Medulla oblongata (tissue), 1 donor: ENCODE measurements at regions not wholly inside any gene's neighbourhood (a gene's known extent, or its start where the extent isn't known, plus 50 kb on each side); places are given as distances from the start of the nearest gene placed in this dataset.

Experiments used
- DNase-seq: peaks from one replicate; pipeline ENCODE4 v3.0.0-alpha.2; 2015; ENCODE audit errors: extremely low spot score

DNA sequence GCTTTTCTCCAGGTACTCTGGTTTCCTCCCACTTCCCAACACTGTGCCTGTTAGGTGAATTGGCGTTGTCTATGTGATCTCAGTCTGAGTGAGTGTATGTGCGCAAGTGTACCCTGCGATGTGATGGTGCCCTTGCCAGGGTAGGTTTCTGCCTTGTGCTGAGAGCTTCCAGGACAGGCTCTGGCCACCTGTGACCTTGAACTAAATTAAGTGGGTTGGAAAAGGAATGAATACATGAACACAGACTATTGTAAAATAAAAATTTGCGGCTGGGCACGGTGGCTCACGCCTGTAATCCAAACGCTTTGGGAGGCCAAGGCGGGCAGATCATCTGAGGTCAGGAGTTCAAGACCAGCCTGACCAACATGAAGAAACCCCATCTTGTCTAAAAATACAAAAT, 678.0 kb downstream of the DHX35 start:
- no peak for DNase-seq

GRCh38 chr20:39638731-39639130, 676.6 kb downstream of the DHX35 start:
- peak; percentile 36 for DNase-seq

- no peak for DNase-seq
Measured at GRCh38 chr20:39633689-39634088, 671.5 kb downstream of the DHX35 start.

- no peak for DNase-seq
Measured at GRCh38 chr20:39632757-39633156, 670.6 kb downstream of the DHX35 start.

GRCh38 chr20:39632176-39632575, 670.0 kb downstream of the DHX35 start:
- no peak for DNase-seq

- DNase-seq: no peak
Measured at GRCh38 chr20:39631557-39631956, 669.4 kb downstream of the DHX35 start.

DNA sequence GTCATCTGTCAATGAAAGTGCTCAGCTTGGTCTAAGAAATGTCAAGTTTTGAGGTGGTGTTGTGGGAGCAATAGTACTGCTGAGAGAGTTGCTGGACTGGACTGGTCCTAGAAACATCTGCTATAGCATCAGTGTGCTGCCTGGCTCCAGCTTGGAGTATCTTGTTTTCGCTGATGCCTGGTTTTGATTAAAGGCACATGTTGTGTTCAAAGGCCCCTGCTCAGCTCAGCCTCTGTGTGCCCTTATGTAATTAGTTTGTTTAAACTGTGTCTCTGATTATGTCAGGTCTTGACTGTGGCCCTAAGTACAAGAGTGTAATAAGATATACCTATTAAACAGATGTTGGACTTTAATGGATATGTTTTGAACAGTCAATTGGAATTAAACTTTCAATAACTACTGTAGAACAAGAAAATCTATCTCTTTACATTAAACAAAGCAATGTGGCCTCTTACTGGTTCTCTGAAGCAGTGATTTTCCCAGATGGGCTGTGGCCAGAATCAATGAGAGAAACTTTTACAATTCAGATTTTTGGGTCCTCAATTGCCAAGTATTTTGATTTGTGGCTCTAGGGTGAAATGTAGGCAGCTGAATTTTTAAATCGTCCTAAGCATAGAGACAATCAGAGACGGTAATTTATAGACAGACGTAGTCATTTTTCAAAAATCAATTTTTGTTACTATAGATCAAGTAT, 668.2 kb downstream of the DHX35 start:
- DNase-seq: no peak

DNA sequence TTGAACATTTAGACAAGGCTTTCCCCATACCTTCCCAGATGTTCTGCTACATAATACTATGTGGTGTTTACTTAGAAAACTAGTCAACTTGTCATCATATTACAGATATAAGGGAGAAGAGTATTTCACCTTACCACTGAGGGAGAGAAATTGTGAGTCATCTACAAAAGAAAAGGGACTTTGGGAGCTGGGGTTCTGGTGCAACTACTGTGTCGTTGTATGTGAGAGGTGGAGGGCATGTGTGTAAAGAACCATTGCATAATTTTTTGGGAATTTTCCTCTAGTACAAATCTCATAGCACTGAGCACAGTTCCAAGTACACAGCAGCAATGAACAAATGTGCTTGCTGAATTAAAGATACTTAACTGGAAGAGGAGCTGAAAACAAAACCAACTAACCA, 665.6 kb downstream of the DHX35 start:
- DNase-seq: no peak

DNA sequence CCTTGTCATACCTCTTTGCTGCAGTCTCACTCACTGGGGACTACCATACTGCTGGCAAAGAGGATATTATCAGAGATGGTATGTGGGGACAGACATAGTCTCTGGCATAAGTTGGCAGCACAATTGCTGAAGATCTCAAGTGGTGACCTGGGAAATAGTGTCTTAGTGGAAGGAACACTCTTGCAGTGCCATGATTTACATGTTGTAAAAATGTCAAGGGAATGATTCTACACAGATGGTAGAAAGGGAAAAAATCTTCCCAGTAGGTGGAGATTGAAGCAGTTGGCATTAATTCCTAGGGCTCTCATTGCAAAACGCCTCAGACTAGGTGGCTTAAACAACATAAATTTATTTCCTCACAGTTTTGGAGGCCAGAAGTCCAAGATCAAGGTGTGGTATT, 662.2 kb downstream of the DHX35 start:
- no peak for DNase-seq

DNA sequence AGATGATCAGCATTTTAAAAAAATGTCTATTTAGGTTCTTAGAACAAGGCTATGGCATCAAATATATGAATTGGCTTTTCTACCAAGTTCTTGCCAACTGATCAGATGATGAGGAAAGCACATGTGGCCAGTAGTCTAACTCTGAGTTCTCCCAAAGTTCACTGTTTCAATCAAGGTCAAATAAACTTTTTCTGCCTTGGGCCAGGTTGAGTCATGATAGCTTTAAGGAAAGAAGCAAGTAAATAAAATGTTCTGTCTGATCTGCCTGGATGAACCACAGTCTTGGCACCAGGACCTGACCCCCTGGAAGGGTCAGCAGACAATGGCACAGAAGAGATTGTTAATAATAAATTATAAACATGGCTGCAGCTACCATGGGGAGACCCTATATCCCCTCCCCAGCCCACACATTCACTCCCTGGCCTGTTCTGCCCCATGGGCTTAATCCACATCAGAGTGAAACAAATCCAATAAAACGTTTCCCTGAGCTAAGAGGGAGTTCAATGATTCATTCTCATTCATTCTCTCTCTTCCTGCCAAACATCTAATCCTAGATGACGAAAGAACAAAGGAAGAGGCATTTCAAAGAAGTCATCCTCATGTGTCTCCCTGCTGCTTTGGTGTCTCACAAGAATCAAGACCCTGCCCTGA, 661.6 kb downstream of the DHX35 start:
- DNase-seq: no peak

DNA sequence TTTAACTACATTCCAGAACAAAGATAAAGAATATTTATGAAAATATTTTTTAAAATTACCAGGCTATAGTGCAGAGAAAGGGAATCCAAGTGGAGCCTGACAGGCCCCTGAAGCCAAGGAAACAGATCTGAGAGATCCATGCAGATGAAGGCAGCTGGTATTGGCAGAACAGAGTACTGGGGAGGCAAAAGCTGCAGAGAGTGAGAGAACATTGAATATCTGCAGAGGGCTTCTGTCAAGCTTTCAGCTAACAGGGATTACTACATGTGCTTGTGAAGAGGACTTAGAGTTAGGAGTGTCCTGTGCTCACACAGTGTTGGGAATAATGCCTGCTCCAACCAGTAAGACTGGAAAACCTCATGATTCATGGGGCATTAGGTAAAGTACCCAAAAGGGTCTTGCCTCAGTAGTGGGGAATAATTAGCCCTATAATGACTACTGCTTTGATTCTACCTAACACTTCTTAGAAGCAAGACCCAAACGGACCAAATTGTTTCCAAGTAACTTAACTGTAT, 657.2 kb downstream of the DHX35 start:
- DNase-seq: no peak

- DNase-seq: no peak
Measured at GRCh38 chr20:39611901-39612300, 649.8 kb downstream of the DHX35 start.

GRCh38 chr20:39607141-39607540, 645.0 kb downstream of the DHX35 start:
- no peak for DNase-seq

DNA sequence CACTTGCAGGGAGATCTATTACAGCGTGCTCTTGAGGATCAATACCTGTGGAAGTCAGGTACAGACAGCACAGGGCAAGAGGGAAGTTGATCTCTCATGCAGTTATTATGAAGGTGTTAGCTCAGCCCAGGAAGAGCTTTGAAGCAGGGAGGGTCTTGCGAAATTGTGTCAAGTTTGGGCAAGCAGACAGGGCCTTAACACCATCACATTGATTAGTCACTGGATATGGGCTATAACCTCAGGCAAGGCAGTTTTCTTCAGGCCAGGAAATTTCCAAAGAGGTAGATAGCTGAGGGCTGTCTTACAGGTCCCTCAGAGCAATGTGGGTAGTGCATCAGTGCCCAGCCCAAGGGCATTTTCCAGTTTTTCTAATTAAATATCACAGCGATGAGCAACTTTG, 643.8 kb downstream of the DHX35 start:
- no peak for DNase-seq

GRCh38 chr20:39605361-39605760, 643.2 kb downstream of the DHX35 start:
- no peak for DNase-seq

DNA sequence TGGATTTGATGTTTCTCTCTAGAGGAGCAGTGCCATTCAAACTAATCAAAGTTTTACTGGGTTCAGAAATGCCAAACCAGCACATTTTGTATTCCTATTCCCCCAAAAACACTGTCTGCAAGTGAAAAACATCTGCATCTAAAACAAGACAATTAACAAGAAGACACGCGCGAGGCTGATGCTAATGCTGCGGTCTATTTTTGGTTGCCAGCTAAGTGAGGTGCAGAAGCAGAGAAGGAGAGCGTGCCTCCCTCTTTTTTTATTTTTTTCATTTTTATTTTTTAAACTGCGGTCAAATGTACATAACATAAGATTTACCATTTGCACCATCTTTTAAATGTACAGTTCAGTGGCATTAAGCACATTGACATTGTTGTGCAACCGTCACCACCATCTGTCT, 641.1 kb downstream of the DHX35 start:
- peak; percentile 2 for DNase-seq

GRCh38 chr20:39602649-39603048, 640.5 kb downstream of the DHX35 start:
- DNase-seq: no peak

DNA sequence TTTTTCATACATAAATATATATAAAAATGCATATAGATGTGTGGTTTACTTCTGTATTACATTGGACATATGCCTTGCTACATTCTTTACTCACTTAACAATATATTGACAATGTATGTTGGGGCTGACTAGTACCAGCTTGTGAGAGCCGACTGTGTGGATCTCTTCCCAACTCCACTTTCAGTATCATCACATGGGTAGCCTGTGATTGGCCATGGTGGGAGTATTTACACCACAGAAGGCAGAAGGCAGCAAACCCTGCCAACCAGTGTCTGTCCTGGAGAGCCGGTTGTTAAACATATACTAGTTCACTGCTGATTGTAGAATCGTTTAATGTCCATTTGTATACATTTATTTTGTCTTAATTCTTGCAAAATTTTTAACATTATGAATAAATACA, 638.7 kb downstream of the DHX35 start:
- DNase-seq: no peak

DNA sequence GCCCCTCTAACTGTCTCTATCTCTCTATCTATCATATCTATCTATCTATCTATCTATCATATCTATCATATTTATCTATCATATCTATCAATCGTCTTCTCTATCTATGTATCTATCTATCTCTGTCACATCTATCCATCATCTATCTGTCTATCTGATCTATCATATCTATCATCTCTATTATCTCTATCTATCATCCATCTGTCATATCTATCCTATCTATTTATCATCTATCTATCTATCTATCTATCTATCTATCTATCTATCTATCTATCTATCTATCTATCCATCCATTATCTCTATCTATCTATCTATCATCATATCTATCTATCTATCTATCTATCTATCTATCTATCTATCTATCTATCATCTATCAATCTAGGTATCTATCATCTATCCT, 638.0 kb downstream of the DHX35 start:
- DNase-seq: no peak

- no peak for DNase-seq
Measured at GRCh38 chr20:39596554-39596953, 634.4 kb downstream of the DHX35 start.

- DNase-seq: no peak
Measured at GRCh38 chr20:39592371-39592770, 630.2 kb downstream of the DHX35 start.

GRCh38 chr20:39588148-39588757, 626.1 kb downstream of the DHX35 start:
- no peak for DNase-seq

GRCh38 chr20:39581034-39581433, 618.9 kb downstream of the DHX35 start:
- no peak for DNase-seq
